GM21423 (cell line): ENCODE measurements at regions not wholly inside any gene's neighbourhood (a gene's known extent, or its start where the extent isn't known, plus 50 kb on each side); places are given as distances from the start of the nearest gene placed in this dataset.

ENCODE experiments used
- ATAC-seq: cut with Tn5 transposase; IDR thresholded peaks from one replicate; pipeline ENCODE4 v1.9.1; 2021; ENCODE audit warnings: mild to moderate bottlenecking, moderate library complexity; ENCODE audit not compliant: unreplicated experiment

GRCh38 chr1:5393603-5394002 is 598.6 kb downstream of the NPHP4 start:
- ATAC-seq: no peak

- ATAC-seq: no peak
Observed at GRCh38 chr1:5393146-5393545, 599.1 kb downstream of the NPHP4 start.

GRCh38 chr1:5391725-5392124 is 600.5 kb downstream of the NPHP4 start:
- ATAC-seq: no peak

- ATAC-seq: no peak
Observed at GRCh38 chr1:5390504-5390903, 601.7 kb downstream of the NPHP4 start.

- no peak for ATAC-seq
Observed at GRCh38 chr1:5389101-5389885, 602.9 kb downstream of the NPHP4 start.

GRCh38 chr1:5388622-5389021 is 603.6 kb downstream of the NPHP4 start:
- no peak for ATAC-seq

GRCh38 chr1:5386371-5386770 is 605.9 kb downstream of the NPHP4 start:
- no peak for ATAC-seq

GRCh38 chr1:5385956-5386355 is 606.3 kb downstream of the NPHP4 start:
- no peak for ATAC-seq

GRCh38 chr1:5385096-5385799 is 607.0 kb downstream of the NPHP4 start:
- ATAC-seq: no peak

GRCh38 chr1:5381491-5381890 is 610.7 kb downstream of the NPHP4 start:
- ATAC-seq: no peak

- ATAC-seq: no peak
Observed at GRCh38 chr1:5379176-5379759, 613.0 kb downstream of the NPHP4 start.

GRCh38 chr1:5376538-5377247 is 615.5 kb downstream of the NPHP4 start:
- no peak for ATAC-seq

- ATAC-seq: no peak
Observed at GRCh38 chr1:5375481-5375880, 616.7 kb downstream of the NPHP4 start.

- ATAC-seq: no peak
Observed at GRCh38 chr1:5374192-5374591, 618.0 kb downstream of the NPHP4 start.

GRCh38 chr1:5373281-5373680 is 618.9 kb downstream of the NPHP4 start:
- no peak for ATAC-seq

- no peak for ATAC-seq
Observed at GRCh38 chr1:5371270-5371669, 621.0 kb downstream of the NPHP4 start.

GRCh38 chr1:5370311-5370710 is 621.9 kb downstream of the NPHP4 start:
- ATAC-seq: no peak

- ATAC-seq: no peak
Observed at GRCh38 chr1:5369223-5369622, 623.0 kb downstream of the NPHP4 start.

- ATAC-seq: no peak
Observed at GRCh38 chr1:5368201-5368600, 624.0 kb downstream of the NPHP4 start.

GRCh38 chr1:5367306-5367705 is 624.9 kb downstream of the NPHP4 start:
- no peak for ATAC-seq

- ATAC-seq: no peak
Observed at GRCh38 chr1:5365751-5366150, 626.5 kb downstream of the NPHP4 start.
